T-cell (primary cell): ENCODE measurements at regions not wholly inside any gene's neighbourhood (a gene's known extent, or its start where the extent isn't known, plus 50 kb on each side); places are given as distances from the start of the nearest gene placed in this dataset.
"Not testable (repeated sequence)": the region's sequence is repeated elsewhere in the genome, so short reads cannot be mapped to it uniquely, and the experiment has no call there.

Experiments used
- ATAC-seq, 4 experiments: fragments of 200-7000 bp in 3 of 4; fragments of 150-1000 bp in 1 of 4; cut with Tn5 transposase; replicated peaks in 1 of 4; 1 replicate in 3 of 4; 2 replicates in 1 of 4; pipeline ENCODE4 v1.10.0; 2021; ENCODE audit warnings: moderate library complexity in 3 of 4, mild to moderate bottlenecking in 2 of 4, moderate number of reproducible peaks in 1 of 4
- CTCF ChIA-PET, 2 donors: fragments of 300-600 bp; sonication (Branson Sonifier 250); formaldehyde crosslinking; loops; one replicate each; lab custom pipeline; 2022; ENCODE audit warnings: antibody characterized with exemption in 2 of 2; lab: Charles Lee
- POLR2A ChIA-PET, 2 donors: fragments of 300-600 bp; sonication (Branson Sonifier 250); formaldehyde crosslinking; loops; one replicate each; lab custom pipeline; 2022; ENCODE audit warnings: antibody characterized with exemption in 2 of 2; lab: Charles Lee
- DNase-seq, 35 experiments: peaks; one replicate each; pipeline versions ENCODE4 v3.0.0 to v3.0.0-alpha.2; 2013 to 2023
- H3K27ac ChIP-seq: one replicate; pipeline ENCODE4 v1.5.1; 2013; ENCODE audit warnings: low read length
- H3K27me3 ChIP-seq, 2 experiments: replicated peaks in 1 of 2; 1 replicate in 1 of 2; 2 replicates in 1 of 2; pipeline versions ENCODE4 v1.6.1 to v1.7.0; 2013; ENCODE audit warnings: low read length in 1 of 2, mixed read lengths in 1 of 2; ENCODE audit not compliant: control insufficient read depth in 2 of 2, insufficient read depth in 2 of 2; ENCODE audit errors: extremely low read depth in 1 of 2
- H3K36me3 ChIP-seq, 2 donors: 1 replicate in 1 of 2; 2 replicates in 1 of 2; pipeline versions ENCODE4 v1.6.1 to v1.7.0; 2013; ENCODE audit warnings: low read length in 1 of 2; ENCODE audit not compliant: control insufficient read depth in 2 of 2, insufficient read depth in 1 of 2; ENCODE audit errors: extremely low read depth in 1 of 2
- H3K4me1 ChIP-seq, 2 experiments: 1 replicate in 1 of 2; 2 replicates in 1 of 2; pipeline versions ENCODE4 v1.6.1 to v1.7.0; 2013; ENCODE audit warnings: low read length in 2 of 2, mixed read lengths in 1 of 2; ENCODE audit not compliant: insufficient read depth in 2 of 2, control insufficient read depth in 1 of 2; ENCODE audit errors: extremely low read depth in 1 of 2
- H3K4me3 ChIP-seq, 2 donors: 1 replicate in 1 of 2; 2 replicates in 1 of 2; pipeline versions ENCODE4 v1.5.1 to v1.7.0; 2013; ENCODE audit warnings: mild to moderate bottlenecking in 2 of 2, low read length in 1 of 2, moderate library complexity in 1 of 2; ENCODE audit not compliant: control insufficient read depth in 1 of 2; ENCODE audit errors: extremely low read depth in 1 of 2
- H3K9me3 ChIP-seq: 2 replicates; pipeline ENCODE4 v1.7.0; 2013
- H3K27ac Mint-ChIP-seq, 2 donors: one replicate each; pipeline ENCODE4 v1.8.0; 2020 to 2021; ENCODE audit warnings: mild to moderate bottlenecking in 2 of 2, mixed read lengths in 2 of 2
- H3K27me3 Mint-ChIP-seq, 2 donors: one replicate each; pipeline ENCODE4 v1.8.0; 2021 to 2022; ENCODE audit warnings: mixed read lengths in 2 of 2
- H3K36me3 Mint-ChIP-seq: one replicate; pipeline ENCODE4 v1.8.0; 2021; ENCODE audit warnings: mixed read lengths
- H3K4me1 Mint-ChIP-seq, 3 donors: one replicate each; pipeline ENCODE4 v1.8.0; 2020 to 2022; ENCODE audit warnings: mixed read lengths in 3 of 3, mild to moderate bottlenecking in 1 of 3
- H3K4me3 Mint-ChIP-seq, 3 donors: one replicate each; pipeline ENCODE4 v1.8.0; 2020 to 2022; ENCODE audit warnings: mild to moderate bottlenecking in 3 of 3, mixed read lengths in 3 of 3, moderate library complexity in 3 of 3
- H3K9me3 Mint-ChIP-seq, 3 donors: one replicate each; pipeline ENCODE4 v1.8.0; 2020 to 2022; ENCODE audit warnings: mixed read lengths in 3 of 3
- WGBS: methylation state at CpG from one replicate; pipeline ENCODE4 v1.1.5; 2013; ENCODE audit warnings: missing lambda C conversion rate; ENCODE audit not compliant: insufficient coverage; 5-methylcytosine and 5-hydroxymethylcytosine counted together

DNA sequence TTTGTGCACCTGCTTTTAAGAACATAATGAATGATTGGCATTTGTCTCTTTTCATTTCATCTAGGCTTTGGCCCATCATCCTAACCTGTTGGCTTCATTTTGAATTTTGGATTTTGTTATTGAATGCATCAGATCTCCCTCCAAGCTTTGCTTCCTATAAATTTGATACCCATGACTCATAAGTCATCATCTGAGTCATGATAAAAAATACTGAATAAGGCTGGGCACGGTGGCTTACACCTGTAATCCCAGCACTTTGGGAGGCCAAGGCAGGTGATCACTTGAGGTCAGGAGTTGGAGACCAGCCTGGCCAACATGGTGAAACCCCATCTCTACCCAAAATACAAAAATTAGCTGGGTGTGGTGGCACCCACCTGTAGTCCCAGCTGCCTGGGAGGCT is 139.5 kb upstream of the CRHR1 start:
- H3K9me3 Mint-ChIP-seq, H3K9me3 ChIP-seq, H3K27ac ChIP-seq, H3K27me3 ChIP-seq, H3K36me3 Mint-ChIP-seq, H3K27me3 Mint-ChIP-seq, ATAC-seq, H3K4me3 Mint-ChIP-seq, H3K36me3 ChIP-seq, H3K27ac Mint-ChIP-seq, POLR2A ChIA-PET, H3K4me3 ChIP-seq, DNase-seq: not testable (repeated sequence)
- 60% methylated on average over 1 of the region's 1 CpG for WGBS
- CTCF ChIA-PET = interaction anchor here (0.6 to 0.7 kb wide), 4 partner anchors 9 to 1696 kb away, joined by 3 to 4 read pairs (median 4); no protein-coding TSS in a partner anchor
- peaks cover 0 to 14% of the 10 kb centered on the region in 2 experiments for H3K4me1 ChIP-seq
- peaks cover 18 to 31% (median 23%) of the 10 kb centered on the region in 3 donors for H3K4me1 Mint-ChIP-seq

DNA sequence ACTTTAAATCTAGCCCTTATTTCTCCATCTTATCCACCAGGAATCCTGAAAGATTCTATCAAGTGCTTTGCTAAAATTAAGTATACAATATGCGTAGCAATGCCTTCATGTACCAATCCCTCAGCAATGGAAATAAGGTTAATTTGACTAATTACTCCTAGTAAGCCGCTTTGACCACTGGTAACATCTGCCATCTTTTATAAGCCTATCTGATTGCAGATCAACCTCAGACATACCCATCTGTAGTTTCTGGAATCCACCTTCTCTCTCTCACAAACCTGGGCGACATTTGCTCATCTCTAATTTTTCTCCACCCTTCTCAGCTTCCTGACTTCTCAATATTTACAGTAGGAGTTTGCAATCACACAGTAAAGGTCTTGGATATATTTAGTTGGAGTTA is 138.8 kb upstream of the CRHR1 start:
- Histone ChIP-seq H3K27ac (no peak overlapping the region), H3K4me1 (peaks cover 0 to 9% of the 10 kb centered on the region in 2 experiments), H3K36me3 (no peaks in the 10 kb centered on the region), H3K27me3 (peaks cover 0 to 8% of the 10 kb centered on the region in 2 experiments), H3K9me3 (no peaks in the 10 kb centered on the region), H3K4me3 (no peak overlapping the region)
- Mint-ChIP-seq H3K27ac (no peak overlapping the region), H3K4me1 (peaks cover 15 to 26% (median 18%) of the 10 kb centered on the region in 3 donors), H3K27me3 (peaks cover 0 to 6% of the 10 kb centered on the region in 2 donors), H3K4me3 (no peak overlapping the region), H3K36me3 (no peaks in the 10 kb centered on the region), H3K9me3 (no peaks in the 10 kb centered on the region)
- CTCF ChIA-PET = no interaction called here
- WGBS = 100% methylated on average over 2 of the region's 3 CpGs
- no peak for DNase-seq
- no peak for ATAC-seq
- POLR2A ChIA-PET = no interaction called here

DNA sequence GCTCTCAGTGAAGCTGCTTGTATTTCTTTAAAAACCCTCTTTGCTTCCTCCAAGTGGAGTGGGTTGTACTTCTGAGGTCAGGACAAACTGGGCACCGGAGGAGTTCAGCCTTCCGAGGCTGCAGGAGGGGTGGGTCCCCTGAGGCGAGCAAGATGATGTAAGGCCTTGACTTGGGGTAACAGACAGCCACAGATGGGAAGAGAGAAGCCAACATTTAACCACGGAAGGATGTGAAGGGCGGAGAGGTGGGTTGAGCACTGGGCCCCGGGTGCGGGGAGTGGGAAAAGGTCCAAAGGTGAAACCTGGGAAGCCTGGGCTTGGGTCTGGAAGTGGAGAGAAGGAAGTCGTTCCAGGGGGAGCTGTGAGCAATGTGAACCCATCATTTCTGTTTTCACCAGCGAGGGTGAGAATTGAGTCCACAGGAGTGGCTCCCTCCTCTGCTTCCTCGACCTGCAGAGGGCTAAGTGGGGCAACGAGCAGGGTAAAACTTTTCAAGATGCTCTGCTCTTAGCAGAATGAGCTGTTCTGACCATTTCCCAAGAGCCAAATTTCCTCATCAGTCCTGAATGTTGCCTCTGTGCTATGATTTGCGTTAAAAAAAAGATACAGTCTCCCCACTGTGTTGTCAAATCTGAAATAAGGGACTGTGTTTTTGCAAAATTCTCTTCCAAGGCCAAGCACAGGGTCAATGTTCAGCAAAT is 137.7 kb upstream of the CRHR1 start:
- DNase-seq (no peak), ATAC-seq (no peak)
- no peak overlapping the region for H3K27ac Mint-ChIP-seq
- Histone ChIP-seq H3K9me3 (no peaks in the 10 kb centered on the region), H3K36me3 (no peaks in the 10 kb centered on the region), H3K27ac (no peak overlapping the region), H3K4me3 (no peak overlapping the region), H3K4me1 (peaks cover 0 to 7% of the 10 kb centered on the region in 2 experiments), H3K27me3 (peaks cover 0 to 15% of the 10 kb centered on the region in 2 experiments)
- H3K9me3 Mint-ChIP-seq = no peaks in the 10 kb centered on the region
- ChIA-PET POLR2A (no interaction called here), CTCF (no interaction called here)
- WGBS = 7% methylated on average over 9 of the region's 12 CpGs
- H3K4me3 Mint-ChIP-seq = no peak overlapping the region
- peaks cover 0 to 8% of the 10 kb centered on the region in 2 donors for H3K27me3 Mint-ChIP-seq
- no peaks in the 10 kb centered on the region for H3K36me3 Mint-ChIP-seq
- H3K4me1 Mint-ChIP-seq = peaks cover 12 to 24% (median 16%) of the 10 kb centered on the region in 3 donors

DNA sequence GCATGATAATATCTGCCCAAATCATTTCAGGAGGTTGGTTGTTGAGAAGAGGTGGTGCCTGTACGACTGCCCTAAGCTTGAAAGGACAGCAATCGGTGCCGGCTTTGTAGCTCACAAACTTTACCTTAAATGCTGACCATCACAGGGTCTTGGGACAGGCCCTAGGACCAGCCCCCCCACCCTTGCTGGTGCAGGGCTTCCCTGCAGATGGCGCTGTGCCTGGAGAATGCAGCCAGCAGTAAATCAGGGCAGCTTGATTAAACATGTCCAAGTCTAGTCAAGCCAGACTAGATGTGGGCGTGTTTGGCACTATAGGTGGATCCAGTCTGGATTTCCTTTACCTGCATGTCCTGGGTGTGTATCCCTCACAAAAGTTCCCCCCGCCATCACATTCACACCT is 135.5 kb upstream of the CRHR1 start:
- WGBS = 100% methylated on average over 1 of the region's 6 CpGs
- no peaks in the 10 kb centered on the region for H3K9me3 ChIP-seq
- H3K4me3 Mint-ChIP-seq = no peak overlapping the region
- H3K27ac Mint-ChIP-seq = no peak overlapping the region
- POLR2A ChIA-PET = no interaction called here
- no peaks in the 10 kb centered on the region for H3K36me3 ChIP-seq
- peaks cover 0 to 8% of the 10 kb centered on the region in 2 donors for H3K27me3 Mint-ChIP-seq
- H3K27ac ChIP-seq = no peak overlapping the region
- CTCF ChIA-PET = no interaction called here
- H3K9me3 Mint-ChIP-seq = no peaks in the 10 kb centered on the region
- peaks cover 0 to 7% of the 10 kb centered on the region in 2 experiments for H3K4me1 ChIP-seq
- H3K4me3 ChIP-seq = no peak overlapping the region
- ATAC-seq = no peak
- peaks cover 0 to 15% of the 10 kb centered on the region in 2 experiments for H3K27me3 ChIP-seq
- peaks cover 12 to 24% (median 16%) of the 10 kb centered on the region in 3 donors for H3K4me1 Mint-ChIP-seq
- DNase-seq = no peak
- H3K36me3 Mint-ChIP-seq = no peaks in the 10 kb centered on the region

DNA sequence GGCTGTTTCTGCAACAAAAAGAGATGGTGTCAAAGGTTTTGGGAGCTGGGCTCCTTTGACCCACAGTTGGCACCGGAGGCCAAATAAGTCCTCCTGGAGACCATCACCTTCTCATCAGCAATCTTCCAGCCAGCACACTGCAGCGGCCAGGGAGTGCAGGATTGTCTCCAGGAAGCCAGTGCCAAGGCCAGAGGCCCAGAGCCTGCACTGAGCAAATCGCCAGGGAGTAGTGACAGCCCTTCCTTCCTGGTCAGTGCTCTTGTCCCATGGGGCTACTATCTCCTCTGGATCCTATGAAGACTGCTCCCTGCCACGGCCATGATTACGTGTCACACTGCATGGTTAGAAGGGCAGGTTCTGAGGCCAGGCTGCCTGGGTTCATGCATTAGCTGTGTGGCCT is 134.3 kb upstream of the CRHR1 start:
- H3K4me3 Mint-ChIP-seq = no peak overlapping the region
- 83% methylated on average over 5 of the region's 5 CpGs for WGBS
- no peak overlapping the region for H3K27ac Mint-ChIP-seq
- H3K9me3 Mint-ChIP-seq = no peaks in the 10 kb centered on the region
- DNase-seq (no peak), ATAC-seq (no peak)
- Histone ChIP-seq H3K4me1 (peaks cover 0 to 7% of the 10 kb centered on the region in 2 experiments), H3K27me3 (peaks cover 0 to 15% of the 10 kb centered on the region in 2 experiments), H3K9me3 (no peaks in the 10 kb centered on the region), H3K36me3 (no peaks in the 10 kb centered on the region), H3K4me3 (no peak overlapping the region), H3K27ac (no peak overlapping the region)
- peaks cover 12 to 24% (median 16%) of the 10 kb centered on the region in 3 donors for H3K4me1 Mint-ChIP-seq
- no peaks in the 10 kb centered on the region for H3K36me3 Mint-ChIP-seq
- peaks cover 0 to 8% of the 10 kb centered on the region in 2 donors for H3K27me3 Mint-ChIP-seq
- ChIA-PET CTCF (no interaction called here), POLR2A (no interaction called here)

DNA sequence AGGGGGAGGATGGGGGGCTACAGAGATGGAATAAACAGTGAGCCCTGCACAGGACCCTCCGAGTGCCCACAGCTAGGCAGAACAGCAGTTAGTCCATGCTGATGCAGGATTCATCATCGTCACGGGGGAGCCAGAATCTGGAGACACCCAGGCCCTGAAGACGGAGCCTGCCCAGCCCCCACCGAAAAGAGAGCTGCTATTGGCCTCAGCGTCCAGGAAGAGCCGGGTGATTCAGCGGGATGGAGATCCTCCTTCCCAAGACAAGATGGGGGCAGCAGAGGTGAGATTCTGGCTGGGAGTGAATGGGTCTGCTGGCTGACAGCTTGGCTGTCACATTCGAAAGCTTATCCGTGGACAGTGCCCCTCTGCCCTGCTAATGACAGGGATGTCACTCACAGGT is 133.6 kb upstream of the CRHR1 start:
- Mint-ChIP-seq H3K27ac (no peak overlapping the region), H3K27me3 (peaks cover 0 to 8% of the 10 kb centered on the region in 2 donors), H3K4me3 (no peak overlapping the region), H3K4me1 (peaks cover 12 to 24% (median 16%) of the 10 kb centered on the region in 3 donors), H3K9me3 (no peaks in the 10 kb centered on the region), H3K36me3 (no peaks in the 10 kb centered on the region)
- Histone ChIP-seq H3K4me3 (no peak overlapping the region), H3K27me3 (peaks cover 0 to 15% of the 10 kb centered on the region in 2 experiments), H3K4me1 (peaks cover 0 to 7% of the 10 kb centered on the region in 2 experiments), H3K27ac (no peak overlapping the region), H3K36me3 (no peaks in the 10 kb centered on the region), H3K9me3 (no peaks in the 10 kb centered on the region)
- 90% methylated on average over 3 of the region's 10 CpGs for WGBS
- DNase-seq (no peak), ATAC-seq (no peak)
- CTCF ChIA-PET = interaction anchor here in 1 of 2 donors (0.6 kb wide), 1 partner anchor 22 kb away, joined by 5 read pairs; no protein-coding TSS in a partner anchor
- POLR2A ChIA-PET = no interaction called here
